HepG2 (cell line): ENCODE measurements at regions not wholly inside any gene's neighbourhood (a gene's known extent, or its start where the extent isn't known, plus 50 kb on each side); places are given as distances from the start of the nearest gene placed in this dataset.

Experiments used
- ATAC-seq: fragments of 200-7000 bp; cut with Tn5 transposase; 3 replicates; pipeline ENCODE4 v1.9.1; 2020; ENCODE audit warnings: mild to moderate bottlenecking, moderate library complexity
- BruUV-seq: library from RNA; stranded (reverse); fragments of 400-500 nt; replicated peaks from 2 replicates; lab custom pipeline; 2021; lab: Mats Ljungman, UMichigan
- CTCF ChIA-PET: fragments of 300-600 bp; formaldehyde crosslinking; extraction: SDS; loops from one replicate; lab custom pipeline; 2021; ENCODE audit warnings: low total read pairs, inconsistent platforms, low intra/inter-chr PET ratio; lab: Yijun Ruan, JAX
- POLR2A ChIA-PET: fragments of 350-600 bp; sonication (Branson Sonifier 250); formaldehyde crosslinking; loops from one replicate; lab custom pipeline; 2020; ENCODE audit warnings: antibody characterized with exemption, inconsistent platforms; lab: Yijun Ruan, JAX
- DNase-seq: peaks from one replicate; pipeline ENCODE4 v3.0.0-alpha.2; 2015; ENCODE audit warnings: low spot score
- FAIRE-seq: peaks from 3 replicates; lab custom pipeline; 2011; peaks lifted over from hg19 to GRCh38; lab: Jason Lieb, UNC
- H2AFZ ChIP-seq: one replicate; pipeline ENCODE4 v1.6.1; 2011; ENCODE audit warnings: low read length, inconsistent platforms
- H3K27ac ChIP-seq: fragments of 300-600 bp; 3 replicates; pipeline ENCODE4 v1.8.0; 2011; ENCODE audit warnings: mixed run types, mild to moderate bottlenecking, mixed read lengths, low read length, inconsistent platforms; ENCODE audit not compliant: insufficient read depth; ENCODE audit errors: extremely low read length
- H3K27me3 ChIP-seq, 2 experiments: fragments of 200-600 bp in 1 of 2; 2 replicates in 1 of 2; 3 replicates in 1 of 2; pipeline versions ENCODE4 v1.6.0 to v1.8.0; 2011; ENCODE audit warnings: low read length in 2 of 2, mild to moderate bottlenecking in 2 of 2, moderate library complexity in 2 of 2, inconsistent platforms in 1 of 2; ENCODE audit not compliant: insufficient read depth in 2 of 2, control insufficient read depth in 1 of 2
- H3K36me3 ChIP-seq, 2 experiments: fragments of 200-600 bp in 1 of 2; replicated peaks in 1 of 2; 2 replicates in 1 of 2; 3 replicates in 1 of 2; pipeline versions ENCODE4 v1.5.1 to v1.8.0; 2011; ENCODE audit warnings: low read length in 2 of 2, inconsistent platforms in 1 of 2; ENCODE audit not compliant: insufficient read depth in 2 of 2, control insufficient read depth in 1 of 2
- H3K4me1 ChIP-seq: 2 replicates; pipeline ENCODE4 v1.5.1; 2012; ENCODE audit warnings: low read length, inconsistent platforms; ENCODE audit not compliant: insufficient read depth
- H3K4me2 ChIP-seq: 2 replicates; pipeline ENCODE4 v1.6.0; 2011; ENCODE audit warnings: low read depth, low read length, inconsistent platforms
- H3K4me3 ChIP-seq, 3 experiments: fragments of 200-600 bp in 1 of 3; sonication (generic), shearing (Covaris generic) in 1 of 3; replicated peaks in 1 of 3; 2 replicates each; pipeline ENCODE4 v1.5.1; 2011 to 2016; ENCODE audit warnings: low read length in 3 of 3, inconsistent platforms in 2 of 3, low read depth in 2 of 3, mild to moderate bottlenecking in 2 of 3, control low read depth in 1 of 3, mixed read lengths in 1 of 3; ENCODE audit not compliant: insufficient read depth in 1 of 3
- H3K79me2 ChIP-seq: one replicate; pipeline ENCODE4 v1.6.1; 2011; ENCODE audit warnings: low read length, inconsistent platforms; ENCODE audit not compliant: insufficient read depth
- H3K9ac ChIP-seq: 2 replicates; pipeline ENCODE4 v1.6.0; 2011; ENCODE audit warnings: mild to moderate bottlenecking, low read depth, low read length, inconsistent platforms; ENCODE audit not compliant: insufficient read depth
- H3K9me3 ChIP-seq: 2 replicates; pipeline ENCODE4 v1.5.1; 2012; ENCODE audit warnings: mild to moderate bottlenecking, low read length
- H4K20me1 ChIP-seq: 2 replicates; pipeline ENCODE4 v1.6.0; 2011; ENCODE audit warnings: inconsistent platforms, mild to moderate bottlenecking, low read length, moderate library complexity; ENCODE audit not compliant: insufficient read depth
- CEBPB ChIP-seq: IDR thresholded peaks from 2 replicates; pipeline ENCODE4 v1.6.1; 2011; ENCODE audit warnings: low read depth, low read length, improper control_type of control experiment, borderline replicate concordance
- GATA4 ChIP-seq: sonication (generic); IDR thresholded peaks from 2 replicates; pipeline ENCODE4 v1.6.1; 2016; ENCODE audit warnings: antibody characterized with exemption, low read depth, borderline replicate concordance
- MYC ChIP-seq: sonication (generic); formaldehyde crosslinking; IDR thresholded peaks from 2 replicates; pipeline ENCODE4 v1.9.0; 2021; ENCODE audit warnings: missing genetic modification reagents, borderline replicate concordance
- NFYC ChIP-seq: IDR thresholded peaks from 2 replicates; pipeline ENCODE4 v1.6.1; 2016; ENCODE audit warnings: missing genetic modification reagents, missing compliant biosample characterization
- RAD51 ChIP-seq: fragments of 450-650 bp; IDR thresholded peaks from 2 replicates; pipeline ENCODE4 v1.6.1; 2016; ENCODE audit warnings: borderline replicate concordance
- YEATS2 ChIP-seq: sonication (generic); formaldehyde crosslinking; IDR thresholded peaks from 2 replicates; pipeline ENCODE4 v1.4.0; 2020; ENCODE audit warnings: missing genetic modification reagents, borderline replicate concordance
- WGBS: methylation state at CpG from one replicate; pipeline ENCODE4 v1.1.6; 2017; ENCODE audit warnings: low lambda C conversion rate; 5-methylcytosine and 5-hydroxymethylcytosine counted together
- in situ Hi-C: cut with HindIII; loops from 2 replicates; pipeline ENCODE4 v1.10.0; 2017; ENCODE audit warnings: low pct_unique_long_range_greater_than_20kb; ENCODE audit not compliant: extremely low pct_ligation_motif_present
- intact Hi-C: fragments of 100-400 bp; cut with micrococcal nuclease; formaldehyde crosslinking; loops from one replicate; pipeline ENCODE4 v1.10.0; 2022; ENCODE audit not compliant: unreplicated experiment

- H2AFZ ChIP-seq: no peak overlapping the region
- 37% methylated on average over 3 of the region's 4 CpGs for WGBS
- intact Hi-C loops (no loop called here), in situ Hi-C loops (no loop called here)
- POLR2A ChIA-PET: no interaction called here
- TF ChIP-seq RAD51 (no peak), CEBPB (peak; percentile 33; the same call in 1 of the 2 replicates)
- no peak for DNase-seq
- CTCF ChIA-PET: no interaction called here
- no peak overlapping the region for H3K4me2 ChIP-seq
- H3K27me3 ChIP-seq: no peaks in the 10 kb centered on the region
- no peak overlapping the region for H3K27ac ChIP-seq
- no peaks in the 10 kb centered on the region for H4K20me1 ChIP-seq
- peaks cover 68% of the 10 kb centered on the region for H3K9me3 ChIP-seq
- no peak overlapping the region for H3K4me3 ChIP-seq
- no peaks in the 10 kb centered on the region for H3K79me2 ChIP-seq
- H3K36me3 ChIP-seq: no peaks in the 10 kb centered on the region
- no peak for FAIRE-seq
- no peak for ATAC-seq
- no peaks in the 10 kb centered on the region for H3K4me1 ChIP-seq
- no peak overlapping the region for H3K9ac ChIP-seq
- BruUV-seq: no TSS peak
Measured at GRCh38 chr7:13421776-13422175, 567.7 kb downstream of the ETV1 start.

GRCh38 chr7:13433946-13434345, 555.5 kb downstream of the ETV1 start:
- Histone ChIP-seq H3K4me1 (no peaks in the 10 kb centered on the region), H3K27me3 (no peaks in the 10 kb centered on the region), H3K79me2 (no peaks in the 10 kb centered on the region), H3K36me3 (no peaks in the 10 kb centered on the region), H3K9ac (no peak overlapping the region), H3K9me3 (peaks cover 47% of the 10 kb centered on the region), H2AFZ (no peak overlapping the region), H3K4me2 (no peak overlapping the region), H4K20me1 (no peaks in the 10 kb centered on the region), H3K4me3 (no peak overlapping the region), H3K27ac (no peak overlapping the region)
- FAIRE-seq (no peak), ATAC-seq (no peak), DNase-seq (no peak)
- intact Hi-C loops: no loop called here
- BruUV-seq: no TSS peak
- WGBS: 20% methylated on average over 2 of the region's 2 CpGs
- ChIA-PET POLR2A (no interaction called here), CTCF (no interaction called here)
- TF ChIP-seq MYC (CRISPR knock-in tag): no peak
- no peak for TF ChIP-seq YEATS2 (CRISPR knock-in tag)
- TF ChIP-seq NFYC (CRISPR knock-in tag): no peak
- TF ChIP-seq GATA4: no peak
- in situ Hi-C loops: no loop called here
